ENCODE measurements at regions not wholly inside any gene's neighbourhood (a gene's known extent, or its start where the extent isn't known, plus 50 kb on each side); places are given as distances from the start of the nearest gene placed in this dataset.

DNA sequence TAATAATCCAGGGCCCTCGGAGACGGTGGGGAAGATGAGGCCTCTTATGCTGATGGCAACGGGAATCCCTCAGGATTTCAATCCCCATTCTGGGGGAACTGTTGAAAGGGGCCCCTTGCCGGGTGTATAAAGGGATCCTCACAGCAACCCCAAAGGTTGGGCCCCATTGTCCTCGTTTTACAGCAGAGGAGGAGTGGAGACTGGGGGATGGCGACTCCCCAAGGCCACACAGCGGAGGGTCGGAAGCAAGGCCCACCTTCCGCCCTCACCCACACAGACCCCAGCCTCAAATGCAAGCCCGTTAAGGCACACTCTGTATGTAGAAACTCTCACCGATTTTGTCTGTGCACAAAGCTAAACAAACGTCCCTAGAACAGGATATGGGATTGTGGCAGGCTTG is 327.9 kb upstream of the DIO3 start:
- Histone ChIP-seq H3K4me1 (ENCODE audit: insufficient read depth) (no peaks in the 10 kb centered on the region), H3K36me3 (ENCODE audit: insufficient read depth) (no peaks in the 10 kb centered on the region), H3F3A (replicated peaks; ENCODE audit: low read depth) (no peaks in the 10 kb centered on the region), H3K79me2 (replicated peaks; ENCODE audit: insufficient read depth) (no peaks in the 10 kb centered on the region), H3K4me2 (no peak overlapping the region), H3K4me3 (no peak overlapping the region), H2AFZ (peak overlapping the region; percentile 76; the same call in 1 of the 2 replicates), H3K9me2 (ENCODE audit: insufficient read depth) (no peaks in the 10 kb centered on the region), H3K27me3 (ENCODE audit: insufficient read depth) (no peaks in the 10 kb centered on the region), H3K27ac (ENCODE audit: low read depth) (no peak overlapping the region), H4K20me1 (replicated peaks; ENCODE audit: insufficient read depth) (no peaks in the 10 kb centered on the region)
- no peak overlapping the region for H3K4me3 Mint-ChIP-seq
- no peaks in the 10 kb centered on the region for H3K36me3 Mint-ChIP-seq (ENCODE audit: low read depth)
- peaks cover 11% of the 10 kb centered on the region for H3K4me1 Mint-ChIP-seq
- TF ChIP-seq CREB1 (CRISPR knock-in tag; IDR thresholded peaks at IDR 0.05; ENCODE audit: low read depth), result no peak
- TF ChIP-seq, protein P1, sequence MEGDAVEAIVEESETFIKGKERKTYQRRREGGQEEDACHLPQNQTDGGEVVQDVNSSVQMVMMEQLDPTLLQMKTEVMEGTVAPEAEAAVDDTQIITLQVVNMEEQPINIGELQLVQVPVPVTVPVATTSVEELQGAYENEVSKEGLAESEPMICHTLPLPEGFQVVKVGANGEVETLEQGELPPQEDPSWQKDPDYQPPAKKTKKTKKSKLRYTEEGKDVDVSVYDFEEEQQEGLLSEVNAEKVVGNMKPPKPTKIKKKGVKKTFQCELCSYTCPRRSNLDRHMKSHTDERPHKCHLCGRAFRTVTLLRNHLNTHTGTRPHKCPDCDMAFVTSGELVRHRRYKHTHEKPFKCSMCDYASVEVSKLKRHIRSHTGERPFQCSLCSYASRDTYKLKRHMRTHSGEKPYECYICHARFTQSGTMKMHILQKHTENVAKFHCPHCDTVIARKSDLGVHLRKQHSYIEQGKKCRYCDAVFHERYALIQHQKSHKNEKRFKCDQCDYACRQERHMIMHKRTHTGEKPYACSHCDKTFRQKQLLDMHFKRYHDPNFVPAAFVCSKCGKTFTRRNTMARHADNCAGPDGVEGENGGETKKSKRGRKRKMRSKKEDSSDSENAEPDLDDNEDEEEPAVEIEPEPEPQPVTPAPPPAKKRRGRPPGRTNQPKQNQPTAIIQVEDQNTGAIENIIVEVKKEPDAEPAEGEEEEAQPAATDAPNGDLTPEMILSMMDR (conservative IDR thresholded peaks at IDR 0.05; ENCODE audit: low read depth in 2 of 2), result no peak
- DNase-seq (ENCODE audit: low spot score), result no peak
- H3K27me3 Mint-ChIP-seq (ENCODE audit: insufficient read depth, low read depth, poor library complexity), result peaks cover 5% of the 10 kb centered on the region
- no peak for ATAC-seq
- no peak overlapping the region for H3K27ac Mint-ChIP-seq
- H3K9me3 Mint-ChIP-seq, result no peaks in the 10 kb centered on the region

DNA sequence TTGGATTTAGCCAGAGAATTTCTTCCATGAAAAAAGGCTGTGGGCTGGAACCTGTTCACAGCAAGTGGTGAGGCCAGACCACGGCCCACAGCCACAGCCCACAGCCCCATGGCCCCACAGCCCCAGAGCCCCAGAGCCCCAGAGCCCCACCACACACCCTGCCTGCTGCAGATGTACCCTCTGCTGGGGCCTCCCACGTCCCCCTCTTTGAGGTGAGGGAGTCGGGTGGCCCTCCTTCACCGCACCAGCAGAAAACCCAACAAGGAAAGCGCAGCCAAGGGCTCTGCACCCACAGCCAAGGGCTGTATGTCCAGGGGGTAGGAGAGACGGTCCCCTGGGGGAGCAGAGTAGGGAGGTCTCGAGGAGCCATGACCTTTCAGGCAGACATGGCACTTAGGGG is 327.5 kb upstream of the DIO3 start:
- no peak overlapping the region; the same call in 1 of the 2 replicates for H2AFZ ChIP-seq
- Mint-ChIP-seq H3K27me3 (ENCODE audit: insufficient read depth, low read depth, poor library complexity) (peaks cover 5% of the 10 kb centered on the region), H3K9me3 (no peaks in the 10 kb centered on the region), H3K4me1 (peaks cover 11% of the 10 kb centered on the region), H3K27ac (no peak overlapping the region), H3K36me3 (ENCODE audit: low read depth) (no peaks in the 10 kb centered on the region), H3K4me3 (no peak overlapping the region)
- H3K27me3 ChIP-seq (ENCODE audit: insufficient read depth), result no peaks in the 10 kb centered on the region
- no peaks in the 10 kb centered on the region for H3F3A ChIP-seq (replicated peaks; ENCODE audit: low read depth)
- H3K79me2 ChIP-seq (replicated peaks; ENCODE audit: insufficient read depth), result no peaks in the 10 kb centered on the region
- no peaks in the 10 kb centered on the region for H3K4me1 ChIP-seq (ENCODE audit: insufficient read depth)
- no peaks in the 10 kb centered on the region for H3K9me2 ChIP-seq (ENCODE audit: insufficient read depth)
- no peak for ATAC-seq
- no peaks in the 10 kb centered on the region for H3K36me3 ChIP-seq (ENCODE audit: insufficient read depth)
- H4K20me1 ChIP-seq (replicated peaks; ENCODE audit: insufficient read depth), result no peaks in the 10 kb centered on the region
- no peak for DNase-seq (ENCODE audit: low spot score)
- no peak overlapping the region for H3K4me3 ChIP-seq
- no peak overlapping the region for H3K4me2 ChIP-seq
- H3K27ac ChIP-seq (ENCODE audit: low read depth), result no peak overlapping the region
- TF ChIP-seq POLR2AphosphoS5 (IDR thresholded peaks at IDR 0.05; ENCODE audit: low read depth) (no peak), NANOG (IDR thresholded peaks at IDR 0.05; ENCODE audit: borderline replicate concordance) (no peak), ZNF331 (CRISPR knock-in tag; IDR thresholded peaks at IDR 0.05; ENCODE audit: low read depth) (no peak), STAT1 (IDR thresholded peaks at IDR 0.05; ENCODE audit: unreplicated experiment) (no peak), JUNB (IDR thresholded peaks at IDR 0.05; ENCODE audit: unreplicated experiment) (no peak), EZH2phosphoT487 (IDR thresholded peaks at IDR 0.05; ENCODE audit: unreplicated experiment) (no peak), CREB1 (CRISPR knock-in tag; IDR thresholded peaks at IDR 0.05; ENCODE audit: low read depth) (no peak), EZH2 (IDR thresholded peaks at IDR 0.05; ENCODE audit: low read depth, unreplicated experiment) (no peak)
- TF ChIP-seq, protein P2, sequence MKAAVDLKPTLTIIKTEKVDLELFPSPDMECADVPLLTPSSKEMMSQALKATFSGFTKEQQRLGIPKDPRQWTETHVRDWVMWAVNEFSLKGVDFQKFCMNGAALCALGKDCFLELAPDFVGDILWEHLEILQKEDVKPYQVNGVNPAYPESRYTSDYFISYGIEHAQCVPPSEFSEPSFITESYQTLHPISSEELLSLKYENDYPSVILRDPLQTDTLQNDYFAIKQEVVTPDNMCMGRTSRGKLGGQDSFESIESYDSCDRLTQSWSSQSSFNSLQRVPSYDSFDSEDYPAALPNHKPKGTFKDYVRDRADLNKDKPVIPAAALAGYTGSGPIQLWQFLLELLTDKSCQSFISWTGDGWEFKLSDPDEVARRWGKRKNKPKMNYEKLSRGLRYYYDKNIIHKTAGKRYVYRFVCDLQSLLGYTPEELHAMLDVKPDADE (IDR thresholded peaks at IDR 0.05), result no peak
- TF ChIP-seq, protein P1 (conservative IDR thresholded peaks at IDR 0.05; ENCODE audit: low read depth in 2 of 2), result no peak
- TF ChIP-seq, protein P3, sequence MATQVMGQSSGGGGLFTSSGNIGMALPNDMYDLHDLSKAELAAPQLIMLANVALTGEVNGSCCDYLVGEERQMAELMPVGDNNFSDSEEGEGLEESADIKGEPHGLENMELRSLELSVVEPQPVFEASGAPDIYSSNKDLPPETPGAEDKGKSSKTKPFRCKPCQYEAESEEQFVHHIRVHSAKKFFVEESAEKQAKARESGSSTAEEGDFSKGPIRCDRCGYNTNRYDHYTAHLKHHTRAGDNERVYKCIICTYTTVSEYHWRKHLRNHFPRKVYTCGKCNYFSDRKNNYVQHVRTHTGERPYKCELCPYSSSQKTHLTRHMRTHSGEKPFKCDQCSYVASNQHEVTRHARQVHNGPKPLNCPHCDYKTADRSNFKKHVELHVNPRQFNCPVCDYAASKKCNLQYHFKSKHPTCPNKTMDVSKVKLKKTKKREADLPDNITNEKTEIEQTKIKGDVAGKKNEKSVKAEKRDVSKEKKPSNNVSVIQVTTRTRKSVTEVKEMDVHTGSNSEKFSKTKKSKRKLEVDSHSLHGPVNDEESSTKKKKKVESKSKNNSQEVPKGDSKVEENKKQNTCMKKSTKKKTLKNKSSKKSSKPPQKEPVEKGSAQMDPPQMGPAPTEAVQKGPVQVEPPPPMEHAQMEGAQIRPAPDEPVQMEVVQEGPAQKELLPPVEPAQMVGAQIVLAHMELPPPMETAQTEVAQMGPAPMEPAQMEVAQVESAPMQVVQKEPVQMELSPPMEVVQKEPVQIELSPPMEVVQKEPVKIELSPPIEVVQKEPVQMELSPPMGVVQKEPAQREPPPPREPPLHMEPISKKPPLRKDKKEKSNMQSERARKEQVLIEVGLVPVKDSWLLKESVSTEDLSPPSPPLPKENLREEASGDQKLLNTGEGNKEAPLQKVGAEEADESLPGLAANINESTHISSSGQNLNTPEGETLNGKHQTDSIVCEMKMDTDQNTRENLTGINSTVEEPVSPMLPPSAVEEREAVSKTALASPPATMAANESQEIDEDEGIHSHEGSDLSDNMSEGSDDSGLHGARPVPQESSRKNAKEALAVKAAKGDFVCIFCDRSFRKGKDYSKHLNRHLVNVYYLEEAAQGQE (IDR thresholded peaks at IDR 0.05; ENCODE audit: unreplicated experiment), result no peak
